ENCODE measurements at regions not wholly inside any gene's neighbourhood (a gene's known extent, or its start where the extent isn't known, plus 50 kb on each side); places are given as distances from the start of the nearest gene placed in this dataset.

GRCh38 chr4:18942874-18943273 lies 921.3 kb upstream of the LCORL start:
- DNase-seq (ENCODE audit: low read depth): no peak

GRCh38 chr4:18938343-18939099 lies 917.0 kb upstream of the LCORL start:
- no peak for DNase-seq (ENCODE audit: low read depth)

- DNase-seq (ENCODE audit: low read depth): no peak
Observed at GRCh38 chr4:18937746-18938145, 916.2 kb upstream of the LCORL start.

GRCh38 chr4:18937080-18937479 lies 915.5 kb upstream of the LCORL start:
- no peak for DNase-seq (ENCODE audit: low read depth)

- DNase-seq (ENCODE audit: low read depth): no peak
Observed at GRCh38 chr4:18935659-18936345, 914.2 kb upstream of the LCORL start.

GRCh38 chr4:18934197-18934596 lies 912.6 kb upstream of the LCORL start:
- DNase-seq (ENCODE audit: low read depth): no peak

GRCh38 chr4:18932730-18933339 lies 911.3 kb upstream of the LCORL start:
- no peak for DNase-seq (ENCODE audit: low read depth)

GRCh38 chr4:18931643-18932377 lies 910.3 kb upstream of the LCORL start:
- no peak for DNase-seq (ENCODE audit: low read depth)

- no peak for DNase-seq (ENCODE audit: low read depth)
Observed at GRCh38 chr4:18930487-18930886, 908.9 kb upstream of the LCORL start.

GRCh38 chr4:18923496-18924161 lies 902.1 kb upstream of the LCORL start:
- DNase-seq (ENCODE audit: low read depth): no peak

GRCh38 chr4:18917689-18918088 lies 896.1 kb upstream of the LCORL start:
- no peak for DNase-seq (ENCODE audit: low read depth)

- DNase-seq (ENCODE audit: low read depth): no peak
Observed at GRCh38 chr4:18914182-18914581, 892.6 kb upstream of the LCORL start.

GRCh38 chr4:18894928-18895327 lies 873.4 kb upstream of the LCORL start:
- DNase-seq (ENCODE audit: low read depth): no peak

GRCh38 chr4:18882468-18882867 lies 860.9 kb upstream of the LCORL start:
- DNase-seq (ENCODE audit: low read depth): no peak

- DNase-seq (ENCODE audit: low read depth): no peak
Observed at GRCh38 chr4:18881556-18881955, 860.0 kb upstream of the LCORL start.

GRCh38 chr4:18880871-18881270 lies 859.3 kb upstream of the LCORL start:
- DNase-seq (ENCODE audit: low read depth): no peak

GRCh38 chr4:18878561-18878960 lies 857.0 kb upstream of the LCORL start:
- no peak for DNase-seq (ENCODE audit: low read depth)

GRCh38 chr4:18869166-18869565 lies 847.6 kb upstream of the LCORL start:
- DNase-seq (ENCODE audit: low read depth): no peak

GRCh38 chr4:18860836-18861530 lies 839.4 kb upstream of the LCORL start:
- no peak for DNase-seq (ENCODE audit: low read depth)

GRCh38 chr4:18859468-18859867 lies 837.9 kb upstream of the LCORL start:
- DNase-seq (ENCODE audit: low read depth): no peak

GRCh38 chr4:18858229-18858922 lies 836.8 kb upstream of the LCORL start:
- DNase-seq (ENCODE audit: low read depth): no peak
